Activated CD4-positive, alpha-beta T cell treated with anti-CD3 and anti-CD28 coated beads for 36 hours (primary cell): ENCODE measurements at regions not wholly inside any gene's neighbourhood (a gene's known extent, or its start where the extent isn't known, plus 50 kb on each side); places are given as distances from the start of the nearest gene placed in this dataset.
"Not testable (repeated sequence)": the region's sequence is repeated elsewhere in the genome, so short reads cannot be mapped to it uniquely, and the experiment has no call there.

Source experiments
- ATAC-seq: fragments of 200-7000 bp; cut with Tn5 transposase; one replicate; pipeline ENCODE4 v1.10.0; 2021; ENCODE audit warnings: mild to moderate bottlenecking, moderate library complexity
- CTCF ChIA-PET: fragments of 350-600 bp; sonication (Branson Sonifier 250); formaldehyde crosslinking; loops from one replicate; lab custom pipeline; 2021; ENCODE audit warnings: antibody characterized with exemption; lab: Charles Lee
- POLR2A ChIA-PET: fragments of 350-600 bp; sonication (Branson Sonifier 250); formaldehyde crosslinking; loops from one replicate; lab custom pipeline; 2021; ENCODE audit warnings: antibody characterized with exemption, inconsistent platforms; lab: Charles Lee
- DNase-seq: peaks from one replicate; pipeline ENCODE4 v3.0.0-alpha.2; 2020
- H3K27ac Mint-ChIP-seq: one replicate; pipeline ENCODE4 v1.8.0; 2021; ENCODE audit warnings: mixed read lengths
- H3K27me3 Mint-ChIP-seq: one replicate; pipeline ENCODE4 v1.8.0; 2021; ENCODE audit warnings: mixed read lengths
- H3K36me3 Mint-ChIP-seq: one replicate; pipeline ENCODE4 v1.8.0; 2021; ENCODE audit warnings: low read depth, mixed read lengths
- H3K4me1 Mint-ChIP-seq: one replicate; pipeline ENCODE4 v1.8.0; 2021; ENCODE audit warnings: mixed read lengths
- H3K4me3 Mint-ChIP-seq: one replicate; pipeline ENCODE4 v1.8.0; 2021; ENCODE audit warnings: mild to moderate bottlenecking, moderate library complexity, mixed read lengths
- H3K9me3 Mint-ChIP-seq: one replicate; pipeline ENCODE4 v1.8.0; 2021; ENCODE audit warnings: low read depth, mixed read lengths
- intact Hi-C, 2 experiments: fragments of 100-400 bp; cut with DNase I in 1 of 2; cut with micrococcal nuclease in 1 of 2; formaldehyde crosslinking; loops; one replicate each; pipeline versions ENCODE4 v1.14.2 to v1.15.1; 2022 to 2024; cut with DNase I, micrococcal nuclease

DNA sequence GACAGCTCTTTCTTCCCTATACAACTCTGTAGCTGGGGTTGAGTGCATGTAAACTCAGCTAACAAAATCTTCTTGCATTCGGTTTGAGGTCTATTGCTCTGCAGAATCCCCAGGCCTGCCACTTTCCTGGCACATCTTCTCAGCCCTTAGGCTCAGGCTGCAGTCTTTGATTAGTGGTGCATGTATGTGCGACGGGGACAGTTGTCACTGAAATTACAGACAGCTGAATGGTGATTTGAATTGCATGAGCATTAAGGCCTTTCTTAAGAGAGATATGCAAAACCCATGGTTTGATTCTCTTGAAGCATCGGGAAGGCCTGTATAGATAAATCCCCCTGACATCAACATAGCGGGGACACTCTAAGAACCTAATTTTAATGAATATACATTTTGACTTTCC is 222.8 kb downstream of the CDH26 start:
- CTCF ChIA-PET = interaction anchor here (0.8 kb wide), 1 partner anchor 65 kb away, joined by 3 read pairs; no protein-coding TSS in a partner anchor
- H3K4me3 Mint-ChIP-seq = no peak overlapping the region
- H3K27ac Mint-ChIP-seq = no peak overlapping the region

GRCh38 chr20:60186412-60186811 is 228.2 kb downstream of the CDH26 start:
- Mint-ChIP-seq H3K4me3 (no peak overlapping the region), H3K27ac (no peak overlapping the region), H3K9me3 (peaks cover 2% of the 10 kb centered on the region), H3K36me3 (no peaks in the 10 kb centered on the region), H3K27me3 (peaks cover 5% of the 10 kb centered on the region), H3K4me1 (no peaks in the 10 kb centered on the region)
- CTCF ChIA-PET = no interaction called here
- intact Hi-C loops = no loop called here
- ATAC-seq (no peak), DNase-seq (no peak)
- POLR2A ChIA-PET = no interaction called here

More for the DNA sequence above, 222.8 kb downstream of the CDH26 start:
- Mint-ChIP-seq H3K36me3 (no peaks in the 10 kb centered on the region), H3K4me1 (no peaks in the 10 kb centered on the region), H3K9me3 (peaks cover 2% of the 10 kb centered on the region), H3K27me3 (no peaks in the 10 kb centered on the region)
- intact Hi-C loops = no loop called here
- no peak for ATAC-seq
- POLR2A ChIA-PET = no interaction called here
- DNase-seq = no peak

- DNase-seq (no peak), ATAC-seq (no peak)
- ChIA-PET CTCF (no interaction called here), POLR2A (no interaction called here)
- Mint-ChIP-seq H3K4me1 (no peaks in the 10 kb centered on the region), H3K27ac (no peak overlapping the region), H3K9me3 (peaks cover 2% of the 10 kb centered on the region), H3K4me3 (no peak overlapping the region), H3K36me3 (no peaks in the 10 kb centered on the region), H3K27me3 (peaks cover 5% of the 10 kb centered on the region)
- intact Hi-C loops = no loop called here
Measured at GRCh38 chr20:60187683-60188082, 229.5 kb downstream of the CDH26 start.

GRCh38 chr20:60191014-60191413 is 232.8 kb downstream of the CDH26 start:
- intact Hi-C loops = no loop called here
- Mint-ChIP-seq H3K4me1 (no peaks in the 10 kb centered on the region), H3K36me3 (no peaks in the 10 kb centered on the region), H3K4me3 (no peak overlapping the region), H3K27ac (no peak overlapping the region), H3K9me3 (peaks cover 1% of the 10 kb centered on the region), H3K27me3 (peaks cover 5% of the 10 kb centered on the region)
- DNase-seq (no peak), ATAC-seq (no peak)
- ChIA-PET CTCF (no interaction called here), POLR2A (no interaction called here)

DNA sequence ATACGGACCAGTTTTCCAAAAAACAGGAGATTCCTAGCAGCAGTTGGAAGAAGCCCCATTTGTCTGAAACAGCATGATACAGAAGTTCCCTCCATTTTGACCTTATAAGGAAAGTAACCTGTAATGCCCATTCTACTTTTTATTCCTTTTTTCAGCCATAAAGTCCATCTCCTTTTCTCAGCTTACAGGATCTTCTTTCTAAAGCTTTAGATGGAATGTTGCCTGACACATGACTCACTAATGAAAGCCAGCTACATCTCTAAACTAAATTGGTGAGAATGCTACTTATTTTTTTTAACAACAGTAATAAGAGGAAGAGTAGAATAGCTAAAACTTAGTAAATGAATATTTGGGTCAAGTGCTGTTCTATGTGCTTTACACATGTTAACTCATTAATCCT is 234.1 kb downstream of the CDH26 start:
- Mint-ChIP-seq H3K9me3 (peaks cover 1% of the 10 kb centered on the region), H3K4me3 (no peak overlapping the region), H3K36me3 (no peaks in the 10 kb centered on the region), H3K27ac (no peak overlapping the region), H3K27me3 (peaks cover 7% of the 10 kb centered on the region), H3K4me1 (no peaks in the 10 kb centered on the region)
- DNase-seq = no peak
- ATAC-seq = no peak
- ChIA-PET CTCF (interaction anchor here (0.5 to 1.6 kb wide), 3 partner anchors 18 to 254 kb away, joined by 3 read pairs; no protein-coding TSS in a partner anchor), POLR2A (no interaction called here)
- intact Hi-C loops = no loop called here

DNA sequence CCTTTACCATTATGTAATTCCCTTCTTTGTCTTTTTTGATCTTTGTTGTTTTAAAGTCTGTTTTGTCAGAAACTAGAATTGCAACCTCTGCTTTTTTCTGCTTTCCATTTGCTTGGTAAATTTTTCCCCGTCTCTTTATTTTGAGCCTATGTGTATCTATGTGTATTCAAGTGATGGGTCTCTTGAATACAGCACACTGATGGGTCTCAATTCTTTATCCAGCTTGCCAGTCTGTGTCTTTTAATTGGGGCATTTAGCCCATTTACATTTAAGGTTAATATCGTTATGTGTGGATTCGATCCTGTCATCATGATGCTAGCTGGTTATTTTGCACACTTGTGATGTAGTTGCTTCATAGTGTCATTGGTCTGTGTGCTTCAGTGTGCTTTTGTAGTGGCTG is 240.9 kb downstream of the CDH26 start:
- H3K4me3 Mint-ChIP-seq, H3K27ac Mint-ChIP-seq, DNase-seq, intact Hi-C loops, H3K36me3 Mint-ChIP-seq, POLR2A ChIA-PET, H3K4me1 Mint-ChIP-seq, ATAC-seq, CTCF ChIA-PET, H3K27me3 Mint-ChIP-seq: not testable (repeated sequence)
- peaks cover 13% of the 10 kb centered on the region for H3K9me3 Mint-ChIP-seq

- no peak for ATAC-seq
- Mint-ChIP-seq H3K36me3 (peaks cover 5% of the 10 kb centered on the region), H3K9me3 (peaks cover 13% of the 10 kb centered on the region), H3K4me3 (no peak overlapping the region), H3K27me3 (peaks cover 10% of the 10 kb centered on the region), H3K4me1 (no peaks in the 10 kb centered on the region), H3K27ac (no peak overlapping the region)
- ChIA-PET CTCF (no interaction called here), POLR2A (no interaction called here)
- DNase-seq = no peak
- intact Hi-C loops = loop anchor here in 1 of 2 experiments (10.0 kb wide), 1 partner anchor 255 kb away; the partner anchor contains the start of genes FAM217B and PPP1R3D
Measured at GRCh38 chr20:60199866-60200265, 241.6 kb downstream of the CDH26 start.

- POLR2A ChIA-PET = no interaction called here
- no peak overlapping the region for H3K4me3 Mint-ChIP-seq
- no peak overlapping the region for H3K27ac Mint-ChIP-seq
- H3K4me1 Mint-ChIP-seq = no peaks in the 10 kb centered on the region
- ATAC-seq (no peak), DNase-seq (no peak)
- H3K9me3 Mint-ChIP-seq = peaks cover 13% of the 10 kb centered on the region
- intact Hi-C loops = loop anchor here in 1 of 2 experiments (10.0 kb wide), 1 partner anchor 256 kb away; the partner anchor contains the start of genes FAM217B and PPP1R3D
- CTCF ChIA-PET = no interaction called here
- H3K36me3 Mint-ChIP-seq = peaks cover 5% of the 10 kb centered on the region
- H3K27me3 Mint-ChIP-seq = peaks cover 10% of the 10 kb centered on the region
Measured at GRCh38 chr20:60200305-60200918, 242.2 kb downstream of the CDH26 start.

DNA sequence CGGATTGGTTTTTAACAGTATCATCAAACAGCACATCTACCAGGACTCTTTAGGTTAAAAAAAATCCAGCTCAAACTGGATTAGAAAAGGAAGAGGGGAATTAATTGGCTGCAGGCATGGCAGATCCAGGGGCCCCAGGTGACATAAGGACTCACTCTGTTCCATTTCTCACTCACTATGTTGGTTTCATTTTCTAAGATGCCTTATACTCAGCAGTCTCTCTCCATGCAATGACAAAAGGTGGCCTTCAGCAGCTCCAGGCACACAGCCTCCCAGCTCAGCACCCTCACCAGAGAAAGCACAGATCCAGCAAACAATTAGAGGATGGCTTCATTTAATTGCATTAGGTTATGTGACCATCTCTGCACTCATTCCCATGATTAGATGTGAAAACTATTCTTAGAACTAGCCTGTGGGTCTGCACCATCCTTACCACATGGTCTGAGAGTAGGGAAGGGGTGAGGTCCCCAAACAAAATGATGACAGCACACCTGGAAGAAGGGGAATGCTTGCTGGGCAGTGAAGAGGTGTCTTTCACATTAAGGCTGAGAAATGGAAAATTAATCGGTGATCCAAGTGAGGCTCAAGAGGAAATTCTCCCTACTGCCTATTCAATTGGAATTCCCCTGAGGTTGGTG is 243.1 kb downstream of the CDH26 start:
- ChIA-PET POLR2A (no interaction called here), CTCF (no interaction called here)
- H3K27me3 Mint-ChIP-seq = peaks cover 11% of the 10 kb centered on the region
- peaks cover 12% of the 10 kb centered on the region for H3K9me3 Mint-ChIP-seq
- no peak overlapping the region for H3K27ac Mint-ChIP-seq
- peaks cover 5% of the 10 kb centered on the region for H3K36me3 Mint-ChIP-seq
- DNase-seq = no peak
- ATAC-seq = no peak
- H3K4me1 Mint-ChIP-seq = no peaks in the 10 kb centered on the region
- H3K4me3 Mint-ChIP-seq = no peak overlapping the region
- intact Hi-C loops = loop anchor here in 1 of 2 experiments (10.0 kb wide), 1 partner anchor 257 kb away; the partner anchor contains the start of genes FAM217B and PPP1R3D

- POLR2A ChIA-PET = no interaction called here
- Mint-ChIP-seq H3K4me1 (no peaks in the 10 kb centered on the region), H3K27me3 (peaks cover 10% of the 10 kb centered on the region), H3K36me3 (peaks cover 5% of the 10 kb centered on the region), H3K9me3 (peaks cover 12% of the 10 kb centered on the region), H3K4me3 (no peak overlapping the region), H3K27ac (no peak overlapping the region)
- DNase-seq (no peak), ATAC-seq (no peak)
- intact Hi-C loops = loop anchor here in 1 of 2 experiments (10.0 kb wide), 1 partner anchor 257 kb away; the partner anchor contains the start of genes FAM217B and PPP1R3D
- CTCF ChIA-PET = no interaction called here
Measured at GRCh38 chr20:60202046-60202445, 243.8 kb downstream of the CDH26 start.

GRCh38 chr20:60203451-60203850 is 245.2 kb downstream of the CDH26 start:
- POLR2A ChIA-PET = no interaction called here

More at GRCh38 chr20:60203451-60203850, 245.2 kb downstream of the CDH26 start:
- Mint-ChIP-seq H3K9me3 (peaks cover 10% of the 10 kb centered on the region), H3K4me3 (no peak overlapping the region), H3K27ac (no peak overlapping the region), H3K4me1 (no peaks in the 10 kb centered on the region), H3K36me3 (peaks cover 3% of the 10 kb centered on the region), H3K27me3 (peaks cover 7% of the 10 kb centered on the region)
- CTCF ChIA-PET = interaction anchor here (0.8 kb wide), 1 partner anchor 9 kb away, joined by 4 read pairs; no protein-coding TSS in a partner anchor
- no peak for ATAC-seq
- intact Hi-C loops = loop anchor here in 1 of 2 experiments (10.0 kb wide), 1 partner anchor 259 kb away; the partner anchor contains the start of genes FAM217B and PPP1R3D
- DNase-seq = no peak
